GM21619 (cell line): ENCODE measurements at regions not wholly inside any gene's neighbourhood (a gene's known extent, or its start where the extent isn't known, plus 50 kb on each side); places are given as distances from the start of the nearest gene placed in this dataset.
"Not testable (repeated sequence)": the region's sequence is repeated elsewhere in the genome, so short reads cannot be mapped to it uniquely, and the experiment has no call there.

Source experiments
- ATAC-seq: cut with Tn5 transposase; IDR thresholded peaks from one replicate; pipeline ENCODE4 v1.9.1; 2021; ENCODE audit not compliant: unreplicated experiment

- ATAC-seq: no peak
These were observed 398.0 kb downstream of the OTOL1 start for GRCh38 chr3:161894657-161895056.

DNA sequence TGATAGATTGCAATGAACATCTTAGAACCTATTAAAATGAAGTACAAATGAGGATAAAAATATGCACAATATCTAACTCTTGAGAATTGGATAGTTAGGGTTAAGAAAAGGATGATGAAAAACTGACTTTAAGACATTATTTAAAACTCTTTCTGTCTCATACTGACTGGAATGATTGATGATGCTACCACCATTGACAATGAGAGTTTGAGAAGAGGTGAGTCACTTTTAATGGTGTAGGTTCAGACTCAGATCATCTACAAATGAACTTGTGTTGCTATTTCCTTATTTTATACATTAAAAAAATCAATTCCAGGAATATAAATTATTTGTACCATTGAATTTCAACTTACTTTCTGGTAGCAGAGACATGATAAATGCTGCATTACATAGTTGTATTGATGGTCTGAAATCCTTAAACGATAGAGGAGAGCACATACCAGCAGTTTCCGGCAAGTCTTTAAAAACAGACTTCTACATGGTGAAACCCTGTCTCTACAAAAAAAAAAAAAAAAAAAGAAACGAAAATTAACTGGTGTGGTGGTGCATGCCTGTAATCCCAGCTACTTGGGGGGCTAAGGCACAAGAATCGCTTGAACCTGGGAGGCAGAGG is 409.0 kb downstream of the OTOL1 start:
- ATAC-seq: no peak

DNA sequence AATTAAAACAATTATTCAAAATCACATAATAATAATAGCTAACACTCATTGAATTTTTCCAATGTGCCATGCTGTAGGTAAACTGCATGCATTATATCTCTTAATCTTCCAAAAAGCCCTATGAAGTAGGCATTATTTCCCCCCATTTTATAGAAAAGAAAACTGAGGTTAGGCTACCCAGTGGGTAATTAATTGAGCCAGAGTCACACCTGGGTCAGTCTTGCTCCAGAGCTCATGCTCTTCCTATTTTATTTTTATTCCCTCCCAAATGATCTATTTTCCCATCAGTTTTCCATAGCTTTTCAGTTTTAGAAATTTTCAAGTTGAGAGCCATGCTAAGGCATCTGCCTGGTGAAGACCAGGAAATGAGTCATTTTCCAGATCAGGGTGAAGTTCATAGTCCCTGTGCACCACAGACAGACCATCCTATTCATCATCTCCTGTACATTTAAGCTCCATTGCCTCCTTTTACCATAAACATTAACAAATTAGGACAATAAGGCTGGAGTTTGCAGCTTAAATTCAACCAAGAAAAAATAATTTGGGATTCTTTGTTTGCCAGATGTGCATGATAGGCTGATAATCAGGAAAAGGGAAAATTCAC is 417.3 kb downstream of the OTOL1 start:
- no peak for ATAC-seq

DNA sequence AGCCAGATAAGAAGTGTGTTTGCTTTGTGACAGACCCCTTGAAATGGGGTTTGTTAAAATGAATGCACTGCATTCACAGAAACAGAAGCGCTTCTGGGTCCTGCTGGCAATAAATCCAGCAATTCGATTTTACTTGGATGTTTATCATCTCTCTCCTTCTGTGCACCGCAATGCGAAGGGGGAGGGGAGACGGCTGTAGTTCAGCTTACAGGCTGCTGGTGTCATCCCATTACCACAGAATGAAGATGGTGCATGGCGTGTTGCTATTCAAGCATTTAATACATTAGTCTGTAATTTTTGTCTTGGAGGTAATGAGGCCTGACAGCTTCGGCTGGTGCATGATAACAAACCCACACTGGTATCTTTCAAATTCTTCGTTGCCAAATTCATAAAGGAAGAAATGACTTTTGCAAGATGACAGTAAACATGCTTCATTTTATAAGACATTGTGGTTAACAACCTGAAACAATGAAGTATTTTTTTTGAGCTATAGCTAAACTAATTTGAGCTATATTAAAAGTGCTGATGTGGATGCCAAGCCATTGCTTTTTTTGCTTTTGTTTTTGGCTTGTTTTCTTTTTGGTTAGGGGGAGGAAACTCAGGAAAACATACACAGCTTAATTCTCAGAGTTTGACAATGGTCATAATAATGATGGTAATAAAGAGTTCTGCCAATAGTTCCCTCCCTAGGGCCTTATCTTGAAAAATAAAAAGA is 418.3 kb downstream of the OTOL1 start:
- ATAC-seq: no peak

- ATAC-seq: no peak
These were observed 418.8 kb downstream of the OTOL1 start for GRCh38 chr3:161915418-161915750.

- ATAC-seq: no peak
These were observed 423.6 kb downstream of the OTOL1 start for GRCh38 chr3:161920196-161920595.

DNA sequence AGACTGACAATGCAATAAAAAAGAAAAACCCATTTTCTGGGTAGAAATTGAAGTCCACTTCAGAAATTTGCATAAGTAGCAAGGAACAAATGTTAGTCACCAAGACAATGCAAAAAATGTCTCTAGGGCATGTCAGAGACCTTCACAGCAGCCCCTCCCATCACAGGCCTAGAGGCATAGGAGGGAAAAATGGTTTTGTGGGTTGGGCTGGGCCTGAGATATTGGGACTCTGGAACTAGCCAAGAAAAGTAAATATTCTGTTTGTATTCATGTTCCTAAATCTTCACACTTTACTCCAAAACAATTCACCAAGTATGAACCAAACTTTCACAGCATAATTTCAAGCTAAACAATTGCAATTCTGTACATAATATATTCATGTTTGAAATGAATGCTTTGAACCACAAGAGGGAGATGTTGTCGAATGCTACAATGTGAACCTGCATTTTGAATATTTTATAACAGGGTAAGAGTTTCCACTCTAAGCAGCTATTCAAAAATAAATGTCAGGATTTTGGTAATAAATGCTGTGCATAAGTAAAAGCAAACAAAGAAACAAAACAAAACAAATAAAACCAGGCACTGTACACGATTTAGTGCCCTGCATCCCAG is 429.2 kb downstream of the OTOL1 start:
- no peak for ATAC-seq

DNA sequence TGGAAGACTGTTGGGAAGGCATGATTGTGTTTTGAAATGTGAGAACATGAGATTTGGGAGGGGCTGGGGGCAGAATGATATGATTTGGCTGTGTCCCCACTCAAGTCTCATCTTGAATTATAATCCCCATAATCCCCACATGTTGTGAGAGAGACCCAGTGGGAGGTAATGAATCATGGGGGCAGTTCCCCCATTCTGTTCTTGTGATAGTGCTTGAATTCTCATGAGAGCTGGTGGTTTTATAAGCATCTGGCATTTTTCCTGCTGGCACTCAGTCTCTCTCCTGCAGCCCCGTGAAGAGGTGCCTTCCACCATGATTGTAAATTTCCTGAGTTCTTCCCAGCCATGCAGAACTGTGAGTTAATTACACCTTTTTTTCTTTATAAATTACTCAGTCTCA is 430.5 kb downstream of the OTOL1 start:
- no peak for ATAC-seq

GRCh38 chr3:161939918-161940620 is 443.5 kb downstream of the OTOL1 start:
- ATAC-seq: no peak

GRCh38 chr3:161940621-161940965 is 444.0 kb downstream of the OTOL1 start:
- no peak for ATAC-seq

DNA sequence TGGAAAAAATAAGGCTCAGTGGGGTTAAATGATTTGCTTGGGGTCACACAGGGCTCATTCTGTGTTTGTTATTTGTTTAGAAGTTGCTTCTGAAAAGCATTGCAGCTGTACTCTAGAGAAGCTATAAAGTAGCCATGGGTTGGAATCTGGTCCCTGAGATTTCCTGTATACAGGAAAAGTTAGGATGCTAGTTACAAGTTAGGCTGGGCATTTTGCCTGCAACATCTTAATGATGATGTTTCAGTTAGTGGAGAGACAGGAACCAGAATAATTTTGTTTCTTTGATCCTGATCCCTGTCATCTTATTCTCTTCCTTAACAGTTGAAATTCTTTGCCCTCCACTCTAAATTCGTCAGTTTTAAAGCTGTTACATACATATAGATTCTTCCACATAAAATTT is 445.3 kb downstream of the OTOL1 start:
- ATAC-seq: no peak

DNA sequence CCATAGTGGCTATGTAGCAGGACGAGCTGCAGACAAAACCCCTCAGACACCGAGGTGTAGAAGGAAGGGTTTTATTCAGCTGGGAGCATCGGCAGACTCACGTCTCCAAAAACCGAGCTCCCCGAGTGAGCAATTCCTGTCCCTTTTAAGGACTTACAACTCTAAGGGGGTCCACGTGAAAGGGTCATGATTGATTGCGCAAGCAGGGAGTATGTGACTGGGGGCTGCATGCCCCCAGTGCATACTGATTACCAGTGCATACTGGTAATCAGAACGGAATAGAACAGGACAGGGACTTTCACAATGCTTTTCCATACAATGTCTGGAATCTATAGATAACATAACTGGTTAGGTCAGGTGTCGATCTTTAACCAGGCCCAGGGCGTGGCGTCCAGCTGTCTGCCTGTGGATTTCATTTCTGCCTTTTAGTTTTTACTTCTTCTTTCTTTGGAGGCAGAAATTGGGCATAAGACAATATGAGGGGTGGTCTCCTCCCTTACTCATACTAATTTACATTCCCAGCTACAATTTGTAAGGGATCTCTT is 447.3 kb downstream of the OTOL1 start:
- not testable (repeated sequence) for ATAC-seq

GRCh38 chr3:161946443-161946960 is 449.9 kb downstream of the OTOL1 start:
- ATAC-seq: no peak

DNA sequence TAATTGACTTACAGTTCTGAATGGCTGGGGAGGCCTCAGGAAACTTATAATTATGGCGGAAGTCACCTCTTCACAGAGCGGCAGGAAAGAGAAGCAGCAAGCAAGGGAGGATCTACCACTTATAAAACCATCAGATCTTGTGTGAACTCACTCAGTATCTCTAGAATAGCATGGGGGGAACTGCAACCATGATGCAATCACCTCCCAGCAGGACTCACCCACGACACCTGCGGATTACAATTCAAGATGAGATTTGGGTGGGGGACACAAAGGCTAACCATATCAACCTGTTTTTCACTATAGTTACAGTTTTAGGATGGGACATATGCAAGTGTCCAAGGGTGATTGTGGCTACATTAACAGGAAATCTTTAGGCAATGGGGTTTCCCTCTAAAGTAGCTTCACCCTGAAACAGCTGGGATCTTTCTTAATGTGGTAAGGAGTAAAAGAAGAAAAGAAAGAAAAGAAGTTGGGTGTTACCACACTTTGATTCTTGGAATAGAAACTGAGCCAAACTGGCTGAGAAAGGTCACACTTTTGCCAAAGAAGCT is 453.8 kb downstream of the OTOL1 start:
- no peak for ATAC-seq

DNA sequence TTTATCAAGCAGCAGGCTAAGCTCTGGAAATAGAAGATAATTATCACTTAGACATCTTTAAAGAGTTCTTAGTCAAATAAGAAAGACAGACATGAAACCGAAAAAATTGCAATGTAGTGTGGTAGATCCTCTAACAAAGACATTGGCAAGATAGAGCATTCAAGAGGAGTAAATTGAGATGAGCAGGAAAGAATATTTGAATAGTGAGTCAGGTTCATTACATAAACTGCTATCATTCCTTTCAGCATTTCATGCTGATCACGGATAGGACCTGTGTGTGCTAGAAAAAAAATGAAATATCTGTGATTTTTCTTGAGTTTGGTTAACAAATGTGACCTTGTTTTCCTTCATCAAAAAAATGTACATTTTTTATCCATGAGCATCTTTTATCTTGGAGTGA is 460.9 kb downstream of the OTOL1 start:
- ATAC-seq: no peak

- no peak for ATAC-seq
These were observed 468.2 kb downstream of the OTOL1 start for GRCh38 chr3:161964857-161965256.

DNA sequence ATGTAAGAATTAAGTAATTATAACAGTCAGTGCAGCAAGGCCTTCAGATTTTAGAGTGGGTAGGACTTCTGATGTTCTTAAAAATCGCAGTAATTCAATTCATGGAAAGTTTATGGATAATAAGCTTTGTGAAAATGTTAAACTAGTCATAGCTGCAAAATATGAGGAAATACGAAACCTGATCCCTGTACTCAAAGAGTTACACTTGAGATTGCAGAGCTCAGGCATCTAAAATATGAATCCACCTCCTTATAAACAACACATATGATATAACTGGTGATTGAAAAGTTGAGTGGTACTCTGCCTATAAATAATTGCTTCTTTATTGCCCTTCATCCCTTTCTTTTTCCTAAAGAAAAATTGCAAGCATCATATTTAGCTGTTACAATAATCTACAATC is 473.3 kb downstream of the OTOL1 start:
- no peak for ATAC-seq

GRCh38 chr3:161975201-161975600 is 478.6 kb downstream of the OTOL1 start:
- ATAC-seq: no peak

- no peak for ATAC-seq
These were observed 480.5 kb downstream of the OTOL1 start for GRCh38 chr3:161977063-161977462.

DNA sequence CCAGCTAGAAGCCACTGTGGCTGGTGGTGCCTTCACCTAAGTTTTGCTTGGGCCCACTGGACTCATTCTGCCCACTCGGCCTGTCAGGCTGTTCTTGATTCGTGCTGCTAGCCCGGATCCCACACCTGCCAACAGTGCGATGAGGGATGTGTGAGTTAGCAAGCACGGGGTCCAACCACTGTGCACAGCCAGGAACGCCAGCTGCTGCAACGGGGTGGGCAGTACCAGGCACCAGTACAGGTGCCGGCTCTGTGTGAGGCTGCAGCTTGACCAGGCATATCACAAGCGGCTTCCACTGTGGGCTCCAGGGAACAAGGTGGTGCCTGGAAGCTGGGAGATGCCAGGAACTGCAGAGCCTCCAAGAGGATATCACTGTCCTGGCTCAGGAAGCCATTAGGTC is 481.2 kb downstream of the OTOL1 start:
- ATAC-seq: no peak

GRCh38 chr3:161987933-161988332 is 491.3 kb downstream of the OTOL1 start:
- ATAC-seq: no peak
